ENCODE measurements at regions not wholly inside any gene's neighbourhood (a gene's known extent, or its start where the extent isn't known, plus 50 kb on each side); places are given as distances from the start of the nearest gene placed in this dataset.

DNA sequence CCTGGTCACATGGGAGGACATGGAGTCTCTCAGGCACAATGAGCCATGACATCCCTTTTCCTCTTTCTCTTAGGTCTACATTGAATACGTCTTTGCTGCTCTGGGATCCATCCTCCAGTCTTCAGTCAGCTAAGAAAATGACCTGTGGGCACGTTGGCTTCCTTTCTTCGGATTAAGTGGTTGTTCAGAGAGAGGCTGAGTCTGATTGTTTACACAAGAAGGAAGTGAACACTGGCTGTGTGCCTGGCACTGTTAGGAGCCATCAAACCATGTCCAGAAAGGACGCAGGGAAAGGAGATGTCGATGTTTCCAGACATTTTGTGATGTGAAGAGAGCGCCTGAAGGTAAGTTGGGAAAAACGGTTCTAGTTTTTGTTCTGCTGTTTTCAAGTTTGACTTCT lies 309.9 kb upstream of the CDYL start:
- peaks cover 0 to 16% (median 12%) of the 10 kb centered on the region in 4 donors for H3K4me1 ChIP-seq
- WGBS = 24% methylated on average over 7 of the region's 7 CpGs
- H3K27ac ChIP-seq (replicated peaks in 1 of 4) = no peak overlapping the region
- no peak for DNase-seq (ENCODE audit: extremely low spot score)
- intact Hi-C loops (cut with DNase I) = no loop called here
- H3K9me3 ChIP-seq = peaks cover 0 to 8% (median 3%) of the 10 kb centered on the region in 4 donors
- no peaks in the 10 kb centered on the region for H3K36me3 ChIP-seq
- no peak overlapping the region for H3K4me3 ChIP-seq
- H3K27me3 ChIP-seq = no peaks in the 10 kb centered on the region
- TF ChIP-seq POLR2A (IDR thresholded peaks at IDR 0.05; ENCODE audit: low read depth) (no peak), POLR2AphosphoS5 (IDR thresholded peaks at IDR 0.05) (no peak), EP300 (IDR thresholded peaks at IDR 0.05) (no peak)
- TF ChIP-seq, protein P1, sequence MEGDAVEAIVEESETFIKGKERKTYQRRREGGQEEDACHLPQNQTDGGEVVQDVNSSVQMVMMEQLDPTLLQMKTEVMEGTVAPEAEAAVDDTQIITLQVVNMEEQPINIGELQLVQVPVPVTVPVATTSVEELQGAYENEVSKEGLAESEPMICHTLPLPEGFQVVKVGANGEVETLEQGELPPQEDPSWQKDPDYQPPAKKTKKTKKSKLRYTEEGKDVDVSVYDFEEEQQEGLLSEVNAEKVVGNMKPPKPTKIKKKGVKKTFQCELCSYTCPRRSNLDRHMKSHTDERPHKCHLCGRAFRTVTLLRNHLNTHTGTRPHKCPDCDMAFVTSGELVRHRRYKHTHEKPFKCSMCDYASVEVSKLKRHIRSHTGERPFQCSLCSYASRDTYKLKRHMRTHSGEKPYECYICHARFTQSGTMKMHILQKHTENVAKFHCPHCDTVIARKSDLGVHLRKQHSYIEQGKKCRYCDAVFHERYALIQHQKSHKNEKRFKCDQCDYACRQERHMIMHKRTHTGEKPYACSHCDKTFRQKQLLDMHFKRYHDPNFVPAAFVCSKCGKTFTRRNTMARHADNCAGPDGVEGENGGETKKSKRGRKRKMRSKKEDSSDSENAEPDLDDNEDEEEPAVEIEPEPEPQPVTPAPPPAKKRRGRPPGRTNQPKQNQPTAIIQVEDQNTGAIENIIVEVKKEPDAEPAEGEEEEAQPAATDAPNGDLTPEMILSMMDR (IDR thresholded peaks at IDR 0.05) = no peak

GRCh38 chr6:4464638-4465037 lies 311.6 kb upstream of the CDYL start:
- intact Hi-C loops (cut with DNase I) = no loop called here
- Histone ChIP-seq H3K4me3 (no peak overlapping the region), H3K9me3 (no peaks in the 10 kb centered on the region), H3K27me3 (no peaks in the 10 kb centered on the region), H3K36me3 (no peaks in the 10 kb centered on the region), H3K4me1 (peaks cover 9 to 32% (median 28%) of the 10 kb centered on the region in 4 donors), H3K27ac (replicated peaks in 1 of 4) (no peak overlapping the region)
- DNase-seq (ENCODE audit: extremely low spot score) = no peak
- TF ChIP-seq, protein P1 (IDR thresholded peaks at IDR 0.05) = no peak
- TF ChIP-seq EP300 (IDR thresholded peaks at IDR 0.05) = no peak
- no peak for TF ChIP-seq POLR2A (IDR thresholded peaks at IDR 0.05; ENCODE audit: low read depth)
- TF ChIP-seq POLR2AphosphoS5 (IDR thresholded peaks at IDR 0.05) = no peak
- 94% methylated on average over 2 of the region's 2 CpGs for WGBS

DNA sequence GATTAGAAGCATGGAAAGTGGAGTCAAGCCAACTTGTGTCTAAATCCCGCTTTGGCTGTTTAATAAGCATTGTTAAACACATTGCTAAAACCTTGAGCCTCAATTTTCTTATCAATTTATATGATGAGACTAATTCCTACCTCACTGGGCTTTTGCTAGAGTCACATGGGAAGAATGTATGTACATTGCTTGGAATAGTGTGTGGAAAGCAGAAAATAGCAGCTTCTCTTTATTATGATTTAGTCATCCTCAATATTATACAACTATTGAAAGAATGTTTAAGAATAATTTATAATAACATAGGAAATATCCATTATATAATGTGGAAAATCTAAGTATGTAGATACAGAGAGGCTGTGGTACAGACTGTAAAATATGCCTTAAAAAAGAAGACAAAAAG lies 313.0 kb upstream of the CDYL start:
- H3K36me3 ChIP-seq = no peaks in the 10 kb centered on the region
- TF ChIP-seq POLR2A (IDR thresholded peaks at IDR 0.05; ENCODE audit: low read depth) (no peak), EP300 (IDR thresholded peaks at IDR 0.05) (no peak), POLR2AphosphoS5 (IDR thresholded peaks at IDR 0.05) (no peak)
- TF ChIP-seq, protein P1 (IDR thresholded peaks at IDR 0.05) = no peak
- no peaks in the 10 kb centered on the region for H3K27me3 ChIP-seq
- no peak for DNase-seq (ENCODE audit: extremely low spot score)
- H3K27ac ChIP-seq (replicated peaks in 1 of 4) = no peak overlapping the region
- intact Hi-C loops (cut with DNase I) = no loop called here
- no peaks in the 10 kb centered on the region for H3K9me3 ChIP-seq
- 95% methylated on average over 1 of the region's 1 CpG for WGBS
- no peak overlapping the region for H3K4me3 ChIP-seq
- H3K4me1 ChIP-seq = peaks cover 15 to 42% (median 38%) of the 10 kb centered on the region in 4 donors

- Histone ChIP-seq H3K27me3 (no peaks in the 10 kb centered on the region), H3K36me3 (no peaks in the 10 kb centered on the region), H3K9me3 (no peaks in the 10 kb centered on the region), H3K4me1 (peaks cover 15 to 33% (median 30%) of the 10 kb centered on the region in 4 donors), H3K4me3 (peak overlapping the region in 3 of 4 donors; percentile 2 to 8 (median 3)), H3K27ac (replicated peaks in 1 of 4) (peak overlapping the region; percentile 51 to 78 (median 75))
- TF ChIP-seq POLR2AphosphoS5 (IDR thresholded peaks at IDR 0.05) (peak; percentile 80 to 84), POLR2A (IDR thresholded peaks at IDR 0.05; ENCODE audit: low read depth) (no peak), EP300 (IDR thresholded peaks at IDR 0.05) (peak; percentile 66)
- TF ChIP-seq, protein P1 (IDR thresholded peaks at IDR 0.05) = no peak
- intact Hi-C loops (cut with DNase I) = no loop called here
- 35% methylated on average over 21 of the region's 21 CpGs for WGBS
- DNase-seq (ENCODE audit: extremely low spot score) = peak; percentile 96
Observed at GRCh38 chr6:4460586-4461475, 315.4 kb upstream of the CDYL start.
